ENCODE measurements at regions not wholly inside any gene's neighbourhood (a gene's known extent, or its start where the extent isn't known, plus 50 kb on each side); places are given as distances from the start of the nearest gene placed in this dataset.

DNA sequence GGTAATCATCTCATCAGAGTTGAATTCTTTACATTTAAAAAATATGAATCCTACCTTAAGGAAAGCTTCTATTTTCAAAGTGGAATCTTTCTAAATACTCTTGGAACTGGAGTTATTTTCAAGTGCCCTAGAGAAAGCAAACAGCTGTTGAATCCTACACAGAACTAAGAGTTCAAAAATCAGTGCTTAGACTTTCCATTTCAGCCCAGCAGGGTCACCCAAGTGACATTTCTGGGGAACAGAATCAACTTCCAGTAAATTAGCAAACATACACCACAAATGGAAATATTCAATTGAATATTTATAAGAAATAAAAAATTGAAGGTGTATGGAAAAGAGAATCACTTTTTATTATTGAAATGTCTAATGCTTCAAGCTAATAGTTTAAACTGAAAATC is 427.7 kb upstream of the NOX3 start:
- no peak for TF ChIP-seq EZH2phosphoT487 (IDR thresholded peaks at IDR 0.05; ENCODE audit: insufficient read depth, low read depth)
- TF ChIP-seq EZH2 (IDR thresholded peaks at IDR 0.05; ENCODE audit: insufficient read depth, poor library complexity, severe bottlenecking), result no peak

All from GM23248 (cell line).